Suprapubic skin (tissue), 4 donors: ENCODE measurements at regions not wholly inside any gene's neighbourhood (a gene's known extent, or its start where the extent isn't known, plus 50 kb on each side); places are given as distances from the start of the nearest gene placed in this dataset.

Experiments used
- DNase-seq, 2 donors: peaks; one replicate each; pipeline ENCODE4 v3.0.0-alpha.2; 2019; ENCODE audit warnings: low spot score in 2 of 2
- H3K27ac ChIP-seq: fragments of 200-600 bp; sonication (generic); one replicate; pipeline ENCODE4 v1.5.1; 2019
- H3K27me3 ChIP-seq: fragments of 200-600 bp; sonication (generic); one replicate; pipeline ENCODE4 v1.5.1; 2019
- H3K36me3 ChIP-seq: fragments of 200-600 bp; sonication (generic); one replicate; pipeline ENCODE4 v1.5.1; 2019
- H3K4me1 ChIP-seq: fragments of 200-600 bp; sonication (generic); one replicate; pipeline ENCODE4 v1.5.1; 2019
- H3K4me3 ChIP-seq: fragments of 200-600 bp; sonication (generic); one replicate; pipeline ENCODE4 v1.5.1; 2019; ENCODE audit warnings: mild to moderate bottlenecking
- H3K9me3 ChIP-seq: fragments of 200-600 bp; sonication (generic); one replicate; pipeline ENCODE4 v1.5.1; 2019
- CTCF ChIP-seq, 2 donors: fragments of 200-600 bp in 1 of 2; fragments of 450-650 bp in 1 of 2; sonication (generic) in 1 of 2; IDR thresholded peaks; one replicate each; pipeline ENCODE4 v1.5.1; 2016 to 2019; ENCODE audit warnings: antibody characterized with exemption in 2 of 2, mild to moderate bottlenecking in 1 of 2, moderate library complexity in 1 of 2
- EP300 ChIP-seq: sonication (generic); formaldehyde crosslinking; IDR thresholded peaks from one replicate; pipeline ENCODE4 v1.6.1; 2017; ENCODE audit warnings: antibody characterized with exemption
- POLR2A ChIP-seq, 2 donors: fragments of 450-650 bp; IDR thresholded peaks; one replicate each; pipeline ENCODE4 v1.6.1; 2017; ENCODE audit warnings: antibody characterized with exemption in 2 of 2, mild to moderate bottlenecking in 2 of 2, moderate library complexity in 2 of 2
- POLR2AphosphoS5 ChIP-seq, 3 donors: sonication (generic); formaldehyde crosslinking; IDR thresholded peaks; one replicate each; pipeline ENCODE4 v1.6.1; 2017; ENCODE audit warnings: antibody characterized with exemption in 3 of 3
- WGBS: methylation state at CpG from one replicate; pipeline ENCODE4 v1.1.5; 2018; 5-methylcytosine and 5-hydroxymethylcytosine counted together

DNA sequence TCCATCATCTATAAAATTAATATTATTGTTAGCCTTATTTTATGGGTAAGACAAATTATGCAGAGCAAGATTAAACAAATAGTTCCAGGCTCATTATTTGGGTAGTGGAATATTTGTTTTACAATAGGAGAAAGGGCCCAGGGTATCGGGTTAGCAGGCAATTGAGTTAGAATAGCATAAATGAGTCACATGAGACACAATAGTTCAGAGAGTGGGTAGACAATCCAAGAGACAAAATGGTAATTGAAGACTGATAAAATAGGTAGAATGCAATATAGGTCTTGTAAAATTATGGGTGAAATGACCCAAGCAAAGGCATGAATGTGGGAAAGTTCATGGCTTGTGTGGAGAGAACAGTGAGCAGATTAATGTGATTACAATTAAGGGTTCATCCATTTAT lies 790.9 kb upstream of the GCFC2 start:
- Histone ChIP-seq H3K9me3 (no peaks in the 10 kb centered on the region), H3K36me3 (no peaks in the 10 kb centered on the region), H3K27me3 (no peaks in the 10 kb centered on the region), H3K4me1 (no peaks in the 10 kb centered on the region), H3K27ac (no peak overlapping the region), H3K4me3 (no peak overlapping the region)
- DNase-seq = no peak
- no peak for TF ChIP-seq POLR2A (IDR thresholded peaks at IDR 0.05)
- no peak for TF ChIP-seq POLR2AphosphoS5 (IDR thresholded peaks at IDR 0.05)
- no peak for TF ChIP-seq CTCF (IDR thresholded peaks at IDR 0.05)
- TF ChIP-seq EP300 = no peak
- 89% methylated on average over 1 of the region's 1 CpG for WGBS

GRCh38 chr2:76498360-76498759 lies 787.6 kb upstream of the GCFC2 start:
- no peak overlapping the region for H3K4me3 ChIP-seq
- no peaks in the 10 kb centered on the region for H3K27me3 ChIP-seq
- 54% methylated on average over 2 of the region's 2 CpGs for WGBS
- no peaks in the 10 kb centered on the region for H3K4me1 ChIP-seq
- no peaks in the 10 kb centered on the region for H3K36me3 ChIP-seq
- H3K9me3 ChIP-seq = no peaks in the 10 kb centered on the region
- no peak overlapping the region for H3K27ac ChIP-seq
- TF ChIP-seq CTCF (IDR thresholded peaks at IDR 0.05) (no peak), EP300 (no peak), POLR2AphosphoS5 (IDR thresholded peaks at IDR 0.05) (no peak), POLR2A (IDR thresholded peaks at IDR 0.05) (no peak)
- DNase-seq = no peak

GRCh38 chr2:76491503-76491902 lies 780.8 kb upstream of the GCFC2 start:
- Histone ChIP-seq H3K36me3 (no peaks in the 10 kb centered on the region), H3K4me1 (no peaks in the 10 kb centered on the region), H3K4me3 (no peak overlapping the region), H3K27ac (no peak overlapping the region), H3K9me3 (no peaks in the 10 kb centered on the region), H3K27me3 (no peaks in the 10 kb centered on the region)
- WGBS = 67% methylated on average over 1 of the region's 1 CpG
- TF ChIP-seq CTCF (IDR thresholded peaks at IDR 0.05) (no peak), POLR2AphosphoS5 (IDR thresholded peaks at IDR 0.05) (no peak), EP300 (no peak), POLR2A (IDR thresholded peaks at IDR 0.05) (no peak)
- no peak for DNase-seq

GRCh38 chr2:76478266-76479035 lies 767.7 kb upstream of the GCFC2 start:
- WGBS = 63% methylated on average over 5 of the region's 5 CpGs

GRCh38 chr2:76472946-76473345 lies 762.2 kb upstream of the GCFC2 start:
- 70% methylated on average over 4 of the region's 4 CpGs for WGBS
- H3K27ac ChIP-seq = no peak overlapping the region
- H3K27me3 ChIP-seq = no peaks in the 10 kb centered on the region
- no peak overlapping the region for H3K4me3 ChIP-seq
- peaks cover 2% of the 10 kb centered on the region for H3K9me3 ChIP-seq
- no peak for DNase-seq
- no peak for TF ChIP-seq POLR2A (IDR thresholded peaks at IDR 0.05)
- TF ChIP-seq EP300 = no peak
- no peak for TF ChIP-seq POLR2AphosphoS5 (IDR thresholded peaks at IDR 0.05)
- no peak for TF ChIP-seq CTCF (IDR thresholded peaks at IDR 0.05)
- no peaks in the 10 kb centered on the region for H3K36me3 ChIP-seq
- H3K4me1 ChIP-seq = no peaks in the 10 kb centered on the region

More at GRCh38 chr2:76478266-76479035, 767.7 kb upstream of the GCFC2 start:
- Histone ChIP-seq H3K36me3 (no peaks in the 10 kb centered on the region), H3K27ac (no peak overlapping the region), H3K9me3 (no peaks in the 10 kb centered on the region), H3K4me3 (no peak overlapping the region), H3K4me1 (no peaks in the 10 kb centered on the region), H3K27me3 (no peaks in the 10 kb centered on the region)
- no peak for DNase-seq
- TF ChIP-seq POLR2AphosphoS5 (IDR thresholded peaks at IDR 0.05) = no peak
- no peak for TF ChIP-seq EP300
- no peak for TF ChIP-seq CTCF (IDR thresholded peaks at IDR 0.05)
- no peak for TF ChIP-seq POLR2A (IDR thresholded peaks at IDR 0.05)
